ENCODE measurements at regions not wholly inside any gene's neighbourhood (a gene's known extent, or its start where the extent isn't known, plus 50 kb on each side); places are given as distances from the start of the nearest gene placed in this dataset.

DNA sequence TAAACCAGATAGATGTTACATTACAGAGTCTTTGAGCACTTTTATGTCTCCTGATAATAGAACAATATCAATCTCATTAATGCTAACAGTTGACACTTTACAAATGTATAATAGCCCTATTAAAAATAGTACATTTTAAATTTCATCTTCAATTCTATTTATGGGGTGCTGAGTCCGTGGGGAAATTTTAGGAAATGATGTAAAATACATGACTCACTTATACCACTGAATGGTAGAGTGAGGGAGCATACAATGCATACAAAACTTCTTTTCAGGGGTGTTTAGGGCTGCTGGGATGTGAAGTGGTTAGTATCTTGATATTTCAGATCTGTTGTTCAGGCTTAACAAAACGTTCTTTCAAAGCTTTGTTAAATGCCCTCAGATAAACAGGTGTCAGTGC is 696.2 kb downstream of the TRAM1L1 start:
- ATAC-seq (ENCODE audit: low read depth), result no peak
- Histone ChIP-seq H2AK9ac (replicated peaks; ENCODE audit: low read depth, low read length, poor library complexity) (no peak overlapping the region), H3K23ac (ENCODE audit: low read depth, low read length) (no peak overlapping the region), H3K27ac (ENCODE audit: insufficient read depth, low read length) (no peak overlapping the region), H3K36me3 (ENCODE audit: control insufficient read depth, insufficient read depth, low read length) (no peaks in the 10 kb centered on the region), H3K9ac (ENCODE audit: low read depth, low read length) (no peak overlapping the region), H4K5ac (ENCODE audit: low read depth, low read length) (no peak overlapping the region), H3K56ac (ENCODE audit: extremely low read depth, insufficient read depth, low read length) (no peak overlapping the region), H3K4ac (ENCODE audit: low read depth, low read length) (no peak overlapping the region), H3K4me3 (ENCODE audit: insufficient read depth, low read depth, low read length) (no peak overlapping the region), H3K18ac (ENCODE audit: low read depth, low read length) (no peak overlapping the region), H3K14ac (replicated peaks; ENCODE audit: low read depth, low read length) (no peak overlapping the region), H4K20me1 (ENCODE audit: insufficient read depth, low read length) (no peaks in the 10 kb centered on the region), H2BK15ac (ENCODE audit: low read depth, low read length) (no peak overlapping the region), H2BK5ac (ENCODE audit: low read depth, low read length, poor library complexity, severe bottlenecking) (no peak overlapping the region), H3K4me1 (ENCODE audit: control insufficient read depth, insufficient read depth, low read length) (no peaks in the 10 kb centered on the region), H2BK120ac (ENCODE audit: low read depth, low read length) (no peak overlapping the region), H3K79me1 (ENCODE audit: low read depth in 1 of 2, low read length in 2 of 2) (no peaks in the 10 kb centered on the region), H2AFZ (replicated peaks; ENCODE audit: low read length, poor library complexity) (no peak overlapping the region), H3K27me3 (ENCODE audit: control insufficient read depth, insufficient read depth, low read length) (no peaks in the 10 kb centered on the region), H3K4me2 (ENCODE audit: low read depth, low read length) (no peak overlapping the region), H3K9me3 (ENCODE audit: control insufficient read depth, insufficient read depth, low read length) (peaks cover 5% of the 10 kb centered on the region; the same call in 1 of the 2 replicates), H2AK5ac (ENCODE audit: low read depth, low read length) (no peak overlapping the region), H2BK20ac (ENCODE audit: low read depth, low read length) (no peak overlapping the region), H4K91ac (ENCODE audit: insufficient read depth, low read depth, low read length) (no peak overlapping the region), H4K8ac (ENCODE audit: low read depth in 2 of 2, low read length in 2 of 2) (no peak overlapping the region), H3K9me1 (ENCODE audit: insufficient read depth, low read length) (no peaks in the 10 kb centered on the region)
- POLR2A ChIA-PET (ENCODE audit: unreplicated experiment), result no interaction called here
- WGBS, 2 experiments (ENCODE audit: extremely low coverage in 2 of 2, insufficient read length in 1 of 2), result 20% methylated on average over 1 of the region's 2 CpGs; no CpG with 5 or more reads in 1 of the 2 experiments
- no peak for DNase-seq
- no TSS peak for BruUV-seq (replicated peaks)
- intact Hi-C loops (cut with micrococcal nuclease) (no loop called here), dilution Hi-C loops (cut with HindIII; ENCODE audit: low sequenced_read_pairs, unreplicated experiment) (no loop called here), in situ Hi-C loops (cut with MboI; ENCODE audit: low sequenced_read_pairs) (no loop called here)
- CTCF ChIA-PET, result no interaction called here
- no peak for TF ChIP-seq RAD21 (IDR thresholded peaks at IDR 0.05; ENCODE audit: low read length)
- TF ChIP-seq MAZ (IDR thresholded peaks at IDR 0.05; ENCODE audit: borderline replicate concordance, low read depth, low read length), result no peak
- no peak for TF ChIP-seq RCOR1 (IDR thresholded peaks at IDR 0.05; ENCODE audit: insufficient replicate concordance, low read length)
- no peak for TF ChIP-seq NFE2L2 (IDR thresholded peaks at IDR 0.05; ENCODE audit: low read depth, low read length)
- TF ChIP-seq POLR2A (IDR thresholded peaks at IDR 0.05; ENCODE audit: low read depth, low read length), result no peak
- no peak for TF ChIP-seq BHLHE40 (IDR thresholded peaks at IDR 0.05; ENCODE audit: low read depth, low read length)
- TF ChIP-seq, protein P1, sequence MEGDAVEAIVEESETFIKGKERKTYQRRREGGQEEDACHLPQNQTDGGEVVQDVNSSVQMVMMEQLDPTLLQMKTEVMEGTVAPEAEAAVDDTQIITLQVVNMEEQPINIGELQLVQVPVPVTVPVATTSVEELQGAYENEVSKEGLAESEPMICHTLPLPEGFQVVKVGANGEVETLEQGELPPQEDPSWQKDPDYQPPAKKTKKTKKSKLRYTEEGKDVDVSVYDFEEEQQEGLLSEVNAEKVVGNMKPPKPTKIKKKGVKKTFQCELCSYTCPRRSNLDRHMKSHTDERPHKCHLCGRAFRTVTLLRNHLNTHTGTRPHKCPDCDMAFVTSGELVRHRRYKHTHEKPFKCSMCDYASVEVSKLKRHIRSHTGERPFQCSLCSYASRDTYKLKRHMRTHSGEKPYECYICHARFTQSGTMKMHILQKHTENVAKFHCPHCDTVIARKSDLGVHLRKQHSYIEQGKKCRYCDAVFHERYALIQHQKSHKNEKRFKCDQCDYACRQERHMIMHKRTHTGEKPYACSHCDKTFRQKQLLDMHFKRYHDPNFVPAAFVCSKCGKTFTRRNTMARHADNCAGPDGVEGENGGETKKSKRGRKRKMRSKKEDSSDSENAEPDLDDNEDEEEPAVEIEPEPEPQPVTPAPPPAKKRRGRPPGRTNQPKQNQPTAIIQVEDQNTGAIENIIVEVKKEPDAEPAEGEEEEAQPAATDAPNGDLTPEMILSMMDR (conservative IDR thresholded peaks at IDR 0.05; ENCODE audit: low read depth, low read length), result no peak
- TF ChIP-seq, protein P2, sequence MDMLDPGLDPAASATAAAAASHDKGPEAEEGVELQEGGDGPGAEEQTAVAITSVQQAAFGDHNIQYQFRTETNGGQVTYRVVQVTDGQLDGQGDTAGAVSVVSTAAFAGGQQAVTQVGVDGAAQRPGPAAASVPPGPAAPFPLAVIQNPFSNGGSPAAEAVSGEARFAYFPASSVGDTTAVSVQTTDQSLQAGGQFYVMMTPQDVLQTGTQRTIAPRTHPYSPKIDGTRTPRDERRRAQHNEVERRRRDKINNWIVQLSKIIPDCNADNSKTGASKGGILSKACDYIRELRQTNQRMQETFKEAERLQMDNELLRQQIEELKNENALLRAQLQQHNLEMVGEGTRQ (IDR thresholded peaks at IDR 0.05; ENCODE audit: low read depth, low read length), result no peak
- TF ChIP-seq CHD1 (IDR thresholded peaks at IDR 0.05; ENCODE audit: low read depth, low read length), result no peak
- no peak for TF ChIP-seq CEBPB (IDR thresholded peaks at IDR 0.05; ENCODE audit: low read depth, low read length)
- TF ChIP-seq, protein P3, sequence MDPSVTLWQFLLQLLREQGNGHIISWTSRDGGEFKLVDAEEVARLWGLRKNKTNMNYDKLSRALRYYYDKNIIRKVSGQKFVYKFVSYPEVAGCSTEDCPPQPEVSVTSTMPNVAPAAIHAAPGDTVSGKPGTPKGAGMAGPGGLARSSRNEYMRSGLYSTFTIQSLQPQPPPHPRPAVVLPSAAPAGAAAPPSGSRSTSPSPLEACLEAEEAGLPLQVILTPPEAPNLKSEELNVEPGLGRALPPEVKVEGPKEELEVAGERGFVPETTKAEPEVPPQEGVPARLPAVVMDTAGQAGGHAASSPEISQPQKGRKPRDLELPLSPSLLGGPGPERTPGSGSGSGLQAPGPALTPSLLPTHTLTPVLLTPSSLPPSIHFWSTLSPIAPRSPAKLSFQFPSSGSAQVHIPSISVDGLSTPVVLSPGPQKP (IDR thresholded peaks at IDR 0.05; ENCODE audit: borderline replicate concordance, low read depth, low read length), result no peak
- no peak for TF ChIP-seq MXI1 (IDR thresholded peaks at IDR 0.05; ENCODE audit: borderline replicate concordance, low read depth, low read length)
- no peak for TF ChIP-seq RFX5 (IDR thresholded peaks at IDR 0.05; ENCODE audit: low read depth, low read length)
- TF ChIP-seq SMC3 (IDR thresholded peaks at IDR 0.05; ENCODE audit: low read depth, low read length), result no peak
- TF ChIP-seq MAFK (IDR thresholded peaks at IDR 0.05; ENCODE audit: low read depth, low read length), result no peak

Data from IMR-90 (cell line).